Lower lobe of right lung (tissue), 2 donors: ENCODE measurements at regions not wholly inside any gene's neighbourhood (a gene's known extent, or its start where the extent isn't known, plus 50 kb on each side); places are given as distances from the start of the nearest gene placed in this dataset.

ENCODE experiments used
- ATAC-seq, 2 donors: fragments of 200-7000 bp; cut with Tn5 transposase; one replicate each; pipeline ENCODE4 v1.9.1; 2020 to 2022; ENCODE audit warnings: mild to moderate bottlenecking in 2 of 2, moderate library complexity in 2 of 2
- DNase-seq: peaks from one replicate; pipeline ENCODE4 v3.0.0-alpha.2; 2020
- H3K27ac ChIP-seq: fragments of 200-600 bp; one replicate; pipeline ENCODE4 v1.8.0; 2022
- H3K27me3 ChIP-seq: fragments of 200-600 bp; one replicate; pipeline ENCODE4 v1.8.0; 2022; ENCODE audit warnings: low read depth
- H3K36me3 ChIP-seq: fragments of 200-600 bp; one replicate; pipeline ENCODE4 v1.8.0; 2022; ENCODE audit warnings: mild to moderate bottlenecking
- H3K4me1 ChIP-seq: fragments of 200-600 bp; one replicate; pipeline ENCODE4 v1.8.0; 2022
- H3K4me3 ChIP-seq: fragments of 200-600 bp; one replicate; pipeline ENCODE4 v1.8.0; 2022; ENCODE audit warnings: mild to moderate bottlenecking
- H3K9me3 ChIP-seq: fragments of 200-600 bp; one replicate; pipeline ENCODE4 v1.8.0; 2022
- CTCF ChIP-seq: fragments of 200-600 bp; IDR thresholded peaks from one replicate; pipeline ENCODE4 v1.8.0; 2022; ENCODE audit warnings: antibody characterized with exemption, mild to moderate bottlenecking
- intact Hi-C: fragments of 100-400 bp; cut with DNase I; formaldehyde crosslinking; loops from one replicate; pipeline ENCODE4 v1.11.0; 2022
- donor health status: DM: no; HTN: yes; CAD: no; lungs with severe emphysema.

GRCh38 chr13:97116754-97117153 is 105.4 kb upstream of the MBNL2 start:
- ATAC-seq (peak; percentile 79 to 92), DNase-seq (no peak)
- Histone ChIP-seq H3K9me3 (no peaks in the 10 kb centered on the region), H3K4me1 (peaks cover 43% of the 10 kb centered on the region), H3K27ac (peak overlapping the region; percentile 24), H3K4me3 (no peak overlapping the region), H3K36me3 (no peaks in the 10 kb centered on the region), H3K27me3 (no peaks in the 10 kb centered on the region)
- intact Hi-C loops = loop anchor here (10.0 kb wide), 2 partner anchors 108 to 238 kb away; partner anchors contain the start of gene MBNL2
- TF ChIP-seq CTCF = no peak

GRCh38 chr13:97117388-97117910 is 104.7 kb upstream of the MBNL2 start:
- Histone ChIP-seq H3K36me3 (no peaks in the 10 kb centered on the region), H3K4me3 (no peak overlapping the region), H3K9me3 (no peaks in the 10 kb centered on the region), H3K27me3 (no peaks in the 10 kb centered on the region), H3K4me1 (peaks cover 39% of the 10 kb centered on the region), H3K27ac (peak overlapping the region; percentile 24)
- no peak for TF ChIP-seq CTCF
- intact Hi-C loops = loop anchor here (10.0 kb wide), 2 partner anchors 107 to 237 kb away; partner anchors contain the start of gene MBNL2
- peak; percentile 61 to 77 for ATAC-seq
- DNase-seq = no peak

- Histone ChIP-seq H3K27ac (no peak overlapping the region), H3K27me3 (no peaks in the 10 kb centered on the region), H3K4me3 (no peak overlapping the region), H3K36me3 (no peaks in the 10 kb centered on the region), H3K9me3 (no peaks in the 10 kb centered on the region), H3K4me1 (peaks cover 41% of the 10 kb centered on the region)
- TF ChIP-seq CTCF = no peak
- intact Hi-C loops = loop anchor here (10.0 kb wide), 2 partner anchors 105 to 235 kb away; partner anchors contain the start of gene MBNL2
- ATAC-seq (no peak), DNase-seq (no peak)
Observed at GRCh38 chr13:97119943-97120342, 102.2 kb upstream of the MBNL2 start.

- ATAC-seq = no peak
- Histone ChIP-seq H3K9me3 (no peaks in the 10 kb centered on the region), H3K36me3 (no peaks in the 10 kb centered on the region), H3K27me3 (no peaks in the 10 kb centered on the region), H3K4me1 (peaks cover 41% of the 10 kb centered on the region), H3K4me3 (no peak overlapping the region), H3K27ac (no peak overlapping the region)
- no peak for TF ChIP-seq CTCF
- intact Hi-C loops = no loop called here
- DNase-seq = no peak
Observed at GRCh38 chr13:97120346-97120745, 101.8 kb upstream of the MBNL2 start.

GRCh38 chr13:97120976-97121375 is 101.2 kb upstream of the MBNL2 start:
- H3K4me1 ChIP-seq = peaks cover 42% of the 10 kb centered on the region

More at GRCh38 chr13:97120976-97121375, 101.2 kb upstream of the MBNL2 start:
- Histone ChIP-seq H3K27ac (no peak overlapping the region), H3K4me3 (no peak overlapping the region), H3K27me3 (no peaks in the 10 kb centered on the region), H3K36me3 (no peaks in the 10 kb centered on the region), H3K9me3 (no peaks in the 10 kb centered on the region)
- TF ChIP-seq CTCF = no peak
- DNase-seq (no peak), ATAC-seq (no peak)
- intact Hi-C loops = no loop called here
